NB4 (cell line): ENCODE measurements at regions not wholly inside any gene's neighbourhood (a gene's known extent, or its start where the extent isn't known, plus 50 kb on each side); places are given as distances from the start of the nearest gene placed in this dataset.
"Not testable (repeated sequence)": the region's sequence is repeated elsewhere in the genome, so short reads cannot be mapped to it uniquely, and the experiment has no call there.

Experiments used
- DNase-seq: peaks from one replicate; pipeline ENCODE4 v3.0.0; 2010; ENCODE audit warnings: low read depth
- H3K4me3 ChIP-seq: one replicate; pipeline ENCODE4 v1.5.1; 2011; ENCODE audit warnings: mild to moderate bottlenecking, low read depth, low read length, moderate library complexity
- MYC ChIP-seq: IDR thresholded peaks from 2 replicates; pipeline ENCODE4 v1.6.1; 2011; ENCODE audit warnings: low read depth, low read length
- POLR2A ChIP-seq: IDR thresholded peaks from 2 replicates; pipeline ENCODE4 v1.6.1; 2011; ENCODE audit warnings: mild to moderate bottlenecking; ENCODE audit not compliant: insufficient read length; ENCODE audit errors: extremely low read depth
- TF ChIP-seq, protein P1 (sequence below): IDR thresholded peaks from 2 replicates; pipeline ENCODE4 v1.6.1; 2011; ENCODE audit warnings: low read depth, low read length
- TF ChIP-seq, protein P2 (sequence below): IDR thresholded peaks from one replicate; pipeline ENCODE4 v1.5.1; 2012; ENCODE audit warnings: low read depth, low read length

DNA sequence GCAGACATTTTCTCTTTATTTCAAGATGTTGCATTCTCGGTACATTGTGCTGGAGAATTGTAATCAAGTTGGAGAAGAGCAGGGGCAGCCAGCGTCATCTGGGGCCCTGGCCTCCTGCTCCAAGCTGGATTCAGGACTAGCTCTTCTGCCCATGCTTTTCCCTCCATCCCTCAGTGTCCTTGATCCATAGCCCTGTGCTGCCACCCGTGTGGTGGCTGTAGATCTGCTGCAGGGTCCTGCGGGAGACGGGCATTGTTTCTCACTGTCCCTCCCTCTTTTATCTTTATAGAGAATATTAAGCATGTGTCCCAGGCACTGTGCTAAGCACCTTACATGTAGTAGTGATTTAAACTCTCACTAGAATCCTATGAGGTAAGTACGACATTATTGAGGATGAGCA, 60.5 kb upstream of the HAND1 start:
- no peak for DNase-seq
- TF ChIP-seq MYC (no peak), POLR2A (no peak)
- TF ChIP-seq, protein P1, sequence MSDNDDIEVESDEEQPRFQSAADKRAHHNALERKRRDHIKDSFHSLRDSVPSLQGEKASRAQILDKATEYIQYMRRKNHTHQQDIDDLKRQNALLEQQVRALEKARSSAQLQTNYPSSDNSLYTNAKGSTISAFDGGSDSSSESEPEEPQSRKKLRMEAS: no peak
- TF ChIP-seq, protein P2, sequence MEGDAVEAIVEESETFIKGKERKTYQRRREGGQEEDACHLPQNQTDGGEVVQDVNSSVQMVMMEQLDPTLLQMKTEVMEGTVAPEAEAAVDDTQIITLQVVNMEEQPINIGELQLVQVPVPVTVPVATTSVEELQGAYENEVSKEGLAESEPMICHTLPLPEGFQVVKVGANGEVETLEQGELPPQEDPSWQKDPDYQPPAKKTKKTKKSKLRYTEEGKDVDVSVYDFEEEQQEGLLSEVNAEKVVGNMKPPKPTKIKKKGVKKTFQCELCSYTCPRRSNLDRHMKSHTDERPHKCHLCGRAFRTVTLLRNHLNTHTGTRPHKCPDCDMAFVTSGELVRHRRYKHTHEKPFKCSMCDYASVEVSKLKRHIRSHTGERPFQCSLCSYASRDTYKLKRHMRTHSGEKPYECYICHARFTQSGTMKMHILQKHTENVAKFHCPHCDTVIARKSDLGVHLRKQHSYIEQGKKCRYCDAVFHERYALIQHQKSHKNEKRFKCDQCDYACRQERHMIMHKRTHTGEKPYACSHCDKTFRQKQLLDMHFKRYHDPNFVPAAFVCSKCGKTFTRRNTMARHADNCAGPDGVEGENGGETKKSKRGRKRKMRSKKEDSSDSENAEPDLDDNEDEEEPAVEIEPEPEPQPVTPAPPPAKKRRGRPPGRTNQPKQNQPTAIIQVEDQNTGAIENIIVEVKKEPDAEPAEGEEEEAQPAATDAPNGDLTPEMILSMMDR: no peak

DNA sequence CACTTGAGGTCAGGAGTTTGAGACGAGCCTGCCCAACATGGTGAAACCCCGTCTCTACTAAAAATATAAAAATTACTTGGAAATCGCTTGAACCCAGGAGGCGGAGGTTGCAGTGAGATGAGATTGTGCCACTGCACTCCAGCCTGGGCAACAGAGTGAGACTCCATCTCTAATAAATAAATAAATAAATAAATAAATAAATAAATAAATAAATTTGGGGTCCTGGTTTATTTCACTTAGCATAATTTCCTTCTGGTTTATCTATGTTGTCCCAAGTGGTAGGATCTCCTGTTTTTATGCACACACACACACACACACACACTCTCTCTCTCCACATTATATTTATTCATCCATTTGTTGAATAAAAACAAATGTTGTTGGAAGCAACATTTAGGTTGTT, 58.4 kb upstream of the HAND1 start:
- DNase-seq: not testable (repeated sequence)

More for the DNA sequence above, 60.5 kb upstream of the HAND1 start:
- no peak overlapping the region for H3K4me3 ChIP-seq

GRCh38 chr5:154535535-154535934, 57.5 kb upstream of the HAND1 start:
- TF ChIP-seq, protein P1: no peak
- TF ChIP-seq, protein P2: no peak
- no peak for TF ChIP-seq POLR2A
- no peak for TF ChIP-seq MYC
- no peak for DNase-seq
- H3K4me3 ChIP-seq: no peak overlapping the region

More for the DNA sequence above, 58.4 kb upstream of the HAND1 start:
- H3K4me3 ChIP-seq: not testable (repeated sequence)

- DNase-seq: no peak
- TF ChIP-seq, protein P1: no peak
- TF ChIP-seq, protein P2: no peak
- TF ChIP-seq POLR2A (no peak), MYC (no peak)
- H3K4me3 ChIP-seq: no peak overlapping the region
These were observed 56.5 kb upstream of the HAND1 start for GRCh38 chr5:154534457-154535050.

- DNase-seq: no peak
- H3K4me3 ChIP-seq: no peak overlapping the region
- TF ChIP-seq POLR2A (no peak), MYC (no peak)
- TF ChIP-seq, protein P1: no peak
- TF ChIP-seq, protein P2: no peak
These were observed 51.3 kb upstream of the HAND1 start for GRCh38 chr5:154529282-154529681.

GRCh38 chr5:154528005-154528594, 50.1 kb upstream of the HAND1 start:
- H3K4me3 ChIP-seq: no peak overlapping the region
- TF ChIP-seq, protein P2: no peak
- TF ChIP-seq MYC (no peak), POLR2A (no peak)
- TF ChIP-seq, protein P1: no peak
- no peak for DNase-seq
